Middle frontal gyrus (tissue), 1 donor: ENCODE measurements at regions not wholly inside any gene's neighbourhood (a gene's known extent, or its start where the extent isn't known, plus 50 kb on each side); places are given as distances from the start of the nearest gene placed in this dataset.

Experiments used
- DNase-seq: peaks from one replicate; pipeline ENCODE4 v3.0.0-alpha.2; 2015; ENCODE audit warnings: low spot score; ENCODE audit errors: extremely low spot score

GRCh38 chr6:100944644-100945043, 63.5 kb upstream of the ASCC3 start:
- DNase-seq: no peak

GRCh38 chr6:100946021-100946540, 65.0 kb upstream of the ASCC3 start:
- DNase-seq: no peak

GRCh38 chr6:100946711-100947110, 65.6 kb upstream of the ASCC3 start:
- DNase-seq: no peak

GRCh38 chr6:100948381-100949133, 67.4 kb upstream of the ASCC3 start:
- DNase-seq: no peak

GRCh38 chr6:100952006-100952405, 70.9 kb upstream of the ASCC3 start:
- DNase-seq: no peak

GRCh38 chr6:100959280-100959679, 78.2 kb upstream of the ASCC3 start:
- no peak for DNase-seq

GRCh38 chr6:100962466-100962865, 81.3 kb upstream of the ASCC3 start:
- no peak for DNase-seq

- DNase-seq: no peak
Observed at GRCh38 chr6:100965067-100965466, 83.9 kb upstream of the ASCC3 start.

- no peak for DNase-seq
Observed at GRCh38 chr6:100968949-100969348, 87.8 kb upstream of the ASCC3 start.

GRCh38 chr6:100979267-100979666, 98.1 kb upstream of the ASCC3 start:
- no peak for DNase-seq

- no peak for DNase-seq
Observed at GRCh38 chr6:100980949-100981348, 99.8 kb upstream of the ASCC3 start.

GRCh38 chr6:100986921-100987320, 105.8 kb upstream of the ASCC3 start:
- no peak for DNase-seq

GRCh38 chr6:100987556-100987955, 106.4 kb upstream of the ASCC3 start:
- no peak for DNase-seq

GRCh38 chr6:100988391-100988984, 107.4 kb upstream of the ASCC3 start:
- DNase-seq: peak; percentile 11

GRCh38 chr6:100990070-100990469, 108.9 kb upstream of the ASCC3 start:
- no peak for DNase-seq

GRCh38 chr6:100996409-100996808, 115.3 kb upstream of the ASCC3 start:
- no peak for DNase-seq

- no peak for DNase-seq
Observed at GRCh38 chr6:100998111-100998510, 117.0 kb upstream of the ASCC3 start.

GRCh38 chr6:100999034-100999597, 118.0 kb upstream of the ASCC3 start:
- no peak for DNase-seq

GRCh38 chr6:101000341-101000740, 119.2 kb upstream of the ASCC3 start:
- DNase-seq: no peak

- no peak for DNase-seq
Observed at GRCh38 chr6:101001012-101001411, 119.9 kb upstream of the ASCC3 start.

GRCh38 chr6:101001607-101002006, 120.5 kb upstream of the ASCC3 start:
- no peak for DNase-seq

- DNase-seq: no peak
Observed at GRCh38 chr6:101003075-101003474, 121.9 kb upstream of the ASCC3 start.

GRCh38 chr6:101011186-101011585, 130.1 kb upstream of the ASCC3 start:
- no peak for DNase-seq
